Epithelial cell of esophagus (primary cell): ENCODE measurements at regions not wholly inside any gene's neighbourhood (a gene's known extent, or its start where the extent isn't known, plus 50 kb on each side); places are given as distances from the start of the nearest gene placed in this dataset.
"Not testable (repeated sequence)": the region's sequence is repeated elsewhere in the genome, so short reads cannot be mapped to it uniquely, and the experiment has no call there.

Source experiments
- DNase-seq: peaks from one replicate; pipeline ENCODE4 v3.0.0; 2010; ENCODE audit warnings: low read depth
- H3K4me3 ChIP-seq: 2 replicates; pipeline ENCODE4 v1.5.1; 2011; ENCODE audit warnings: mild to moderate bottlenecking, low read length, control low read depth
- TF ChIP-seq, protein P1 (sequence below): IDR thresholded peaks from 2 replicates; pipeline ENCODE4 v1.5.1; 2011; ENCODE audit warnings: low read depth, mild to moderate bottlenecking, low read length, control low read depth, inconsistent platforms; ENCODE audit not compliant: insufficient read depth; ENCODE audit errors: missing control alignments

DNA sequence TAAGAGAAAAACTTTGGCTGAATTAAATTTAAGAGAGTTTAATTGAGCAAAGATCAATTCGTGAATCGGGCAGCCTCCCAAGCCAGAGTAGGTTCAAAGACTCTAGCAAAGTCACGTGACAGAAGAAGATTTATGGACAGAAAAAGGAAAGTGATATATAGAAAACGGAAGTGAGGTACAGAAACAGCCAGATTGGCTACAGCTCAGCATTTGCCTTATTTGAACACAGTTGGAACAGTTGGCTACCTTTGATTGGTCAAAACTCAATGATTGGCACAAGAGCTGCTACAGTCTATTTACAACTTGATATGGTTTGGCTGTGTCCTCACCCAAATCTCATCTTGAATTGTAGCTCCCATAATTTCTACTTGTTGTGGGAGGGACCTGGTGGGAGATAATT, 102.6 kb downstream of the PLG start:
- H3K4me3 ChIP-seq = no peak overlapping the region
- DNase-seq = no peak
- TF ChIP-seq, protein P1, sequence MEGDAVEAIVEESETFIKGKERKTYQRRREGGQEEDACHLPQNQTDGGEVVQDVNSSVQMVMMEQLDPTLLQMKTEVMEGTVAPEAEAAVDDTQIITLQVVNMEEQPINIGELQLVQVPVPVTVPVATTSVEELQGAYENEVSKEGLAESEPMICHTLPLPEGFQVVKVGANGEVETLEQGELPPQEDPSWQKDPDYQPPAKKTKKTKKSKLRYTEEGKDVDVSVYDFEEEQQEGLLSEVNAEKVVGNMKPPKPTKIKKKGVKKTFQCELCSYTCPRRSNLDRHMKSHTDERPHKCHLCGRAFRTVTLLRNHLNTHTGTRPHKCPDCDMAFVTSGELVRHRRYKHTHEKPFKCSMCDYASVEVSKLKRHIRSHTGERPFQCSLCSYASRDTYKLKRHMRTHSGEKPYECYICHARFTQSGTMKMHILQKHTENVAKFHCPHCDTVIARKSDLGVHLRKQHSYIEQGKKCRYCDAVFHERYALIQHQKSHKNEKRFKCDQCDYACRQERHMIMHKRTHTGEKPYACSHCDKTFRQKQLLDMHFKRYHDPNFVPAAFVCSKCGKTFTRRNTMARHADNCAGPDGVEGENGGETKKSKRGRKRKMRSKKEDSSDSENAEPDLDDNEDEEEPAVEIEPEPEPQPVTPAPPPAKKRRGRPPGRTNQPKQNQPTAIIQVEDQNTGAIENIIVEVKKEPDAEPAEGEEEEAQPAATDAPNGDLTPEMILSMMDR = no peak

DNA sequence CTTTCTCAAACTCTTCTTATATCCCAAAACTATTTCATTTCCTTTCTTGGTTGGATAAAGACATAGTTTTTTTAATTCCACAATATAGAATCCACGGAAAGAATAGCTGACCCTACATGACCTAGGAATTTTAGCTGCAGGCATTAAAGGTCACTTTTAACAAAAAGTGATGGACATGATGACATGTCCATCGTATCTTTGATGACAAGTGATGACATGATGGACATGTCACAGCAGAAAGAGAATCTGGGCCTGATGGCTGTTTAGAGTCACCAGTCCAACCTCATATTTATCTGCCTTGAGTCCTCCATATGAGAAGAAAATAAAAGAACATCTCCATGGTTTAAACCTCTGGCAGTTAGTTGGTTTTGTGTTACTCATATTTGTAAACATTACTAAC, 106.2 kb downstream of the PLG start:
- no peak for DNase-seq
- TF ChIP-seq, protein P1 = no peak

GRCh38 chr6:160810238-160810637, 108.2 kb downstream of the PLG start:
- DNase-seq = peak; percentile 90
- H3K4me3 ChIP-seq = no peak overlapping the region
- TF ChIP-seq, protein P1 = no peak

More for the DNA sequence above, 106.2 kb downstream of the PLG start:
- no peak overlapping the region for H3K4me3 ChIP-seq

DNA sequence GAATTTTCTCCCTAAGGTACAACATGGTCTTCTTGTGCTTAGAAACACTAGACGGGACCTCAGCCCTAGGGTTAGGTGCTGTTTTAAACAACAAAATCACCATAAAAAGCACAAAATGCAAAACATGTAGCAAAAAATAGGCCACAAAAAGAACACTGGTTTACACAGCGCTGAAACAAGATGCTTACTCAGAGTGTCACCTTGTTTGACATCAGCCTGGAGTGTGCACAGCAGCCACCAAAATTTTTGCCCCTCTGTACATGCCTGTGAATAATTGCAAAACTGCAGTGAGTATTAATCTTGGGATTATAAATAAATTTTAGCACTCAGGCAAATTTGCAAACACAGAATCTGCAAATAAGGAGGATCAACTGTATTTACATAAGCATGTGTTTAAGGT, 110.1 kb downstream of the PLG start:
- H3K4me3 ChIP-seq = no peak overlapping the region
- TF ChIP-seq, protein P1 = no peak
- no peak for DNase-seq

GRCh38 chr6:160818934-160819333, 116.9 kb downstream of the PLG start:
- H3K4me3 ChIP-seq = no peak overlapping the region
- no peak for DNase-seq
- TF ChIP-seq, protein P1 = no peak

GRCh38 chr6:160820661-160821060, 118.6 kb downstream of the PLG start:
- not testable (repeated sequence) for H3K4me3 ChIP-seq, DNase-seq

GRCh38 chr6:160831739-160832138, 129.7 kb downstream of the PLG start:
- DNase-seq = peak; percentile 17
- no peak overlapping the region for H3K4me3 ChIP-seq
- TF ChIP-seq, protein P1 = no peak

GRCh38 chr6:160832422-160832821, 130.4 kb downstream of the PLG start:
- peak; percentile 23 for DNase-seq
- TF ChIP-seq, protein P1 = no peak
- no peak overlapping the region for H3K4me3 ChIP-seq
